HG03025 (cell line): ENCODE measurements at regions not wholly inside any gene's neighbourhood (a gene's known extent, or its start where the extent isn't known, plus 50 kb on each side); places are given as distances from the start of the nearest gene placed in this dataset.

ENCODE experiments used
- ATAC-seq: cut with Tn5 transposase; IDR thresholded peaks from one replicate; pipeline ENCODE4 v1.9.1; 2021; ENCODE audit warnings: mild to moderate bottlenecking, moderate library complexity; ENCODE audit not compliant: unreplicated experiment, low FRiP score

- no peak for ATAC-seq
Observed at GRCh38 chr4:165763640-165764039, 109.4 kb upstream of the TLL1 start.

- ATAC-seq: no peak
Observed at GRCh38 chr4:165765053-165765452, 108.0 kb upstream of the TLL1 start.

- ATAC-seq: no peak
Observed at GRCh38 chr4:165766018-165766417, 107.0 kb upstream of the TLL1 start.

DNA sequence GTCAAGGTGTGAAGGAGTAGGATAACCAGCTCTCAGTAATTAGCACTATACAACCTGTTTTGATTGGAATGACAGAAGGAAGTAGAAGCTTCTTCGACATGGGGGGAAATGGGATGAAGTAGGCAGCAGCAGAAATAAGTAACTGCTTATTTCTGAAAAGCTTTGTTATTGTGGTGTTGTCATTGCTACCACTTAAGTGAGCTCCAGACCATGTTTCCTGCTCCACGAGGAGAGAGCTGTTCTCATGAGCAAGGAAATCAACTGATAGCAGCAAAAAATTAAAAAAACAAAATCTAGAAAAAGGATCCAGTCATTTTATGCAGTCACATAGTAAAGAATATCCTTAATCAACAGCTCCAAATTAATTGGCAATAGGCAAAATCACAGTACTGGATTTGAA is 106.1 kb upstream of the TLL1 start:
- ATAC-seq: no peak

DNA sequence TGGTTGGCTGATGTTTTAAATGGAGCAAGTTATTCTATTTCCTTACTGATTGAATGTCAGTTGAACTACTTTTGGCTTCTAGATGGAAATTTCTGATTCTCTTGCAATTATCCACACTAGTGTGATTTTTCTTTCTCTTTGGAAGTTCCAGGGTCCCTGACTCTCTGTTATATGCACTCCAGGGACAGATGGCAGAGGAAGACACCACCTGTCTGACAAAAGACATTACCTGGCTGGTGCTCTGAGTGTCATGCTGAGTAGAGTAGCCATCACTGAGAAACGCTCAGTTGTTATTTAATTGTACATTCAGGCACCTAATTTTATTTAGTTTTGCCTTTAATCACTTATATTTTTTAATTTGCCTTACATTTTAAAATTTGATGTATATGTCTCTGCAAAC is 105.4 kb upstream of the TLL1 start:
- no peak for ATAC-seq

GRCh38 chr4:165768281-165768680 is 104.8 kb upstream of the TLL1 start:
- no peak for ATAC-seq

DNA sequence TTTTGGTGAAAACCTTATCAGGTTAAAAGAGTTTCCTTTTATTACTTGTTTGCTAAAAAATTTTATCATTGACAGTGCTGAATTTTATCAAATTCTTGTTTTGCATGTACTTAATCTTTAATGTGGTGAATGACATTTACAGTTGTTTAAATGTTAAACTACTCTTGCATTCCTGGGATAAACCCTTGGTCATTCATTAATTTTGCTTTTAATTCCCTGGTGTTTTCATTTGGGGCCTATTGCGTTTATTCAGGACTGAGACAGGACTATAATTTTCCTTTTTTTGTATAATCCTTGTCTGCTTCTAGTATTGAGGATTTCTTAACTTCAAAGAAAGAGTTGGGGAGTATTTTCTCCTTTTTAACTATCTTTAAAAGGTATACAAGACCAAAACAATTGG is 98.7 kb upstream of the TLL1 start:
- ATAC-seq: no peak

DNA sequence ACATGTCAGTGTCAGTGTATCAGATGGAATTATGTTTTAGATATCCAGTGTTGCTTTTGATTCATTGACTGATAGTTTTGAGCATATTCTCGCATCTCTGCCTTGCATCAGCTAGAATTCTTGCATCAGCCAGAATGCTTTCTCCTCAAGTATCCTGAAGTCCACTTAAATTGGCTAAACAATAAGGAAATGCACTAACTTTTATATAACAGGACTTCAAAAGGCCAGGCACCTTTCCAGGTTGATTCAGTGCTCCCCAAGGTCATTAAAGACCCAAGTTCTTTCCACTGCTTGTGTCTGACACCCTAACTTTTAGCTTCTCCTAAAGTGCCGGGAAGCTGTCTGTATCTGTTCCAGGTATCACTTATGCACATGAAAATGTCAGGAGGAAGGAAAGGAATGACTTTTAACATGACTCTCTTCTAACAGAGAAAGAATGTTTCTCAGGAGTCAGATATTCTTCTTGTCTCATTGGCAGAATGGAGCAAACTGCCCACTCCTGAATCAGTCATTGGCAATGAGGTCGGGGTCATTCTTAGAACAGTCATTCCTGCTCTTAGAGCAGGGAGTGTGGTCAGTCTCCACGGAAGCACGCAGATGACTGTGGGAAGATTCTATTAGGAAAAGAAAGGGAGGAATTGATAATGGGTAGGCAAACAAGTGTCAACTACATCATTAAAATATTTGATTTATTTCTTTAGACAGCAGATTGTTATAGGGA is 92.9 kb upstream of the TLL1 start:
- ATAC-seq: no peak

DNA sequence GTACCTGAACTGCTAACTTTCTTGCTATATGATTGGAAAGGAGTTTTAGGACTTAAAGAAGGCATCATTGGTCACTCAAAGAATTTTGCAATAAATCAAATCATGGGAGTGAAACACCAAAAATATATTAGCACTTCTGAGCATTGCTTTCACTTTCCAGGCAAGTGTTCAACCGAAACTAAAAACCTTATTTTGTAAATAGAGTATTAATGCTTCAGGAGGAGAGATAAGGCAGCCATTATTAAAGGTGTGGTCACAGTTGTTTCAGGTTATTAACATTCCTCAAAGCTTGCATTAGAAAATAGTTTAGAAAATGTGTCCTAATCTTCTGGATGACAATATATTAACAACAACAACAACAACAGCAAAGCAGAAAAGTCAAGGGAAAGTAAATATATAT is 92.3 kb upstream of the TLL1 start:
- ATAC-seq: no peak

DNA sequence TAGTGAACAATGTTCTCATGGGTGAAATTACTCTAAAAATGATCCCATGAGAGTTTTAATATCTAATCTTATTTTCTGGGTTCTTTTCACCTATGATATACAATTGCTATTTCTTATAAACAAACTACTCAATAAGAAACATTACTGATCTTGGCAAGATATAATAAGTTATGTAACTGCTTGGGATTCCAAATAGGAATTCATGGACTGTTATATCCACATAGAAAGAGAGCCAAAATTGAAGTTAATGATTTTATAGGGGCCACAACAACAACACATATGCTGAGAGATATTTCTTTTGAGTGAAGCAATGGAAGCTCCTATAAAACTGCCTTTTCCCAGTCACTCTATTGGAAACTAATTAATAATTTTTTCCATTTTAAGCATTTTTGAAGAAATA is 90.4 kb upstream of the TLL1 start:
- ATAC-seq: no peak

DNA sequence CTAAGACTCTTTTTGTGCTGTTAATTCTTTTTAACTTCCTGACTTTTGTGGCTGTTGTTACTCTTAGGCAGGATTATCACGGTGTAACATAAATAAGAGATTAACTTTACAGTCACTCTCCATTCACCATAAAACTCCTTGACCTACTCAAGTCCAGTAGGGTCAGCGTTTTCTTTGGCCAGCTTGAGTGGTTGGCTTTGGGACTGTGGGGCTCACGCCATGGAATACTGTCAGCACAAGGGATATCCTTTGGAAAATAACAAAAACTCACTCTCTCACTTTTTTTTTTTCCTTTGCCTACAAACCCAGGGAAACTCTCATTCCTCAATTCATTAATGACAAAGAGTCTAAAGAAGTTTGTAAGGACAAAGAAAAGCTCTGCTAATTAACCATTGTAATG is 89.4 kb upstream of the TLL1 start:
- no peak for ATAC-seq

DNA sequence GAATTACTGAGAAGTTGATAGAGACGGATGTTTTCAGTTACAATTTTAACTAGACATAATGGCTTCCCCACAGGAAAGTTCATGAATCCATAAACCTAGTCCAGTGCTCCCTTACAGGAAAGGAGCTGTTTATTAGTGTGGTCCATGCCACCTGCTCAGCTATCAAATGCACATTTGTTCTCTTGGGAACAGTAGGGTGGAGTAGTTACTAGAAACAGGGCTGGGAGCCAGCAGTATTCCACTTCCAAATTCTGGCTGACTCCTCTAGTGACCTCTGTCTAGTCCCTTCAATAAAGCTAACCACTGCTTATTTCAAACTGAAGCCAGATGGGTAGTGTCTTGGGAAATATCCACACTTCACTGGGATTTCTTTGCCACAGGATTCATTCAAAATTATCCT is 88.4 kb upstream of the TLL1 start:
- ATAC-seq: no peak

DNA sequence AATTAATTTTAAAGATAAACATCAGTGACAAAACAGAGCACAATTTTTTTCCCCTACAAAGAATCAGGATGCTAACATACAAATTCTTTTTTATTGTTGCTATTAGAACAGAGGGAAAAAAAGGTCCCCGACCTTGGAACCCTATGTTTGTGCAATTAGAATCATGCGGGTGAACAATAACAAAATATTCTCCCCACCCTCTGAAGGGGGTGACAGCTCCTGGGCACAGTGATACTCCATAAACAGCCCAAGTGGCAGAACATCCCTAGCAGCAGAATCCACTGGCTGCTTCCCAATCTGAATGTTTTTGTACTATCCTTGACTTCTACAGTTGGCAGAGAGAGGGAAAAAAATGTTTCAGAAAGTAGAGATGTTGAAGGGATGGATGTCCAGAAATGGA is 87.7 kb upstream of the TLL1 start:
- ATAC-seq: no peak

- no peak for ATAC-seq
Observed at GRCh38 chr4:165787516-165788274, 85.3 kb upstream of the TLL1 start.

- ATAC-seq: no peak
Observed at GRCh38 chr4:165788686-165789463, 84.2 kb upstream of the TLL1 start.

DNA sequence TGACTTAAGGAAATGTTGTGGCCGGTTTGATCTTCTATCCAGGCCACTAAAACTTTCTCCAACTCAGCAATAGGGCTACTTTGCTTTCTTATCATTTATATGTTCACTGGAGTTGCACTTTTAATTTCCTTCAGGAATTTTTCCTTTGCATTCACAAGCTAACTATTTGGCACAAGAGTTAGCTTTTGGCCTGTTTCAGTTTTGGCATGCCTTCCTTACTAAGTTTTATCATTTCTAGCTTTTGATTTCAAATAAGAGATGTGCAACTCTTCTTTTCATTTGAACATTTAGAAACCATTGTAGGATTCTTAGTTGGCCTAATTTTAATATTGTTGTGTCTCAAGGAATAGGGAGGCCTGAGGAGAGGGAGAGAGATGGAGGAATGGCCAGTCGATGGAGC is 79.8 kb upstream of the TLL1 start:
- no peak for ATAC-seq

GRCh38 chr4:165794834-165795233 is 78.2 kb upstream of the TLL1 start:
- ATAC-seq: no peak

DNA sequence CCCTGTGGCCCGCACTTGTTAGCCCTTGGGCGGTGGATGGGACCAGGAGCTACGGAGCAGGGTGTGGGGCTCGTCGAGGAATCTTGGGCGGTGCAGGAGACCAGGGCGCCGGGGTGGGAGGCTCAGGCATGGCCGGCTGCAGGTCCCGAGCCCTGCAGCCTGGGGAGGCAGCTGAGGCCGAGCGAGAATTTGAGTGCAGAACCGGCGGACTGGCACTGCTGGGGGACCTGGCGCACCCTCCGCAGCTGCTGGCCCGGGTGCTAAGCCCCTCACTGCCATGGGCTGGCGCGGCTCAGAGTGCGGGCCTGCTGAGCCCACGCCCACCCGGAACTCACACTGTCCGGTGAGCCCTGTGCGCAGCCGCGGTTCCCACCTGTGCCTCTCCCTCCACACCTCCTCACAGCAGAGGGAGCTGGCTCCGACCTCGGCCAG is 73.6 kb upstream of the TLL1 start:
- ATAC-seq: no peak

DNA sequence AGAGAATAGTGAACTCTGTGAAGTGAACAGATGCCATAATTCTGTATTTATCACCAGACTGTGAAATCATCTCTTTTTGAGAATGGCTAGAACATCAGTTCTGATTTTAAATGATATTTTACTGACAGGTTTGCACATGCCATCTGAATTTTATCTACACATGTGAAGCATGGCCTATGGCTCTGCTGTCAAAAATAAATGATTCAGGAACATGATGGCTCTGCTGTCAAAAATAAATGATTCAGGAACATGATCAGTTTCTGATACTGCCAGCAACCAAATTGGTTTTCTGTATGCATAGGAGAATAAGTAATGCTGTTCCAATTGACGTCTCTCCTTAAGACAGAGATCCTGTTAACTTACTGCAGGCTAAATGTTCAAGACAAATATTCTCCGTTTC is 70.6 kb upstream of the TLL1 start:
- no peak for ATAC-seq

DNA sequence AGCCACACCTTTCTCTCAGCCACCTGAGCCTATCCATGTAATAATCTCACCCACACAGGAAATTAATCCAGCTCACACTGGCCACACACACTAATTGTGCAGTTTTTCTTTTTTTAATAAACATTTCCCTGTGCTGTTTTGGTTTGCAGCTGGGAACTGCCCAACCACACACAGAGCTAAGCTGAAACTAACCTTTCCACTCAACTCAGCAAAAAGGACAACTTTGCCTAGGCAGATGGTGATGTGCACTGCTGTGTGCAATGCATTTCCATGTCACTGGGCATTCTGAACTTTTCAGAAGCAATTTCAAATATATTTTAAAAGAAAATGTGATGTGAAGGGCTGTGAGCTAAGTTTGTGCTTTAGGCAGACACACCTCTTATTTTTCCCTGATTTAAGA is 70.0 kb upstream of the TLL1 start:
- no peak for ATAC-seq

GRCh38 chr4:165805406-165805805 is 67.6 kb upstream of the TLL1 start:
- no peak for ATAC-seq
